HCT116 (cell line): ENCODE measurements at regions not wholly inside any gene's neighbourhood (a gene's known extent, or its start where the extent isn't known, plus 50 kb on each side); places are given as distances from the start of the nearest gene placed in this dataset.

Source experiments
- ATAC-seq: fragments of 200-7000 bp; cut with Tn5 transposase; 2 replicates; pipeline ENCODE4 v1.9.1; 2020; ENCODE audit warnings: mild to moderate bottlenecking, moderate library complexity
- BruUV-seq: library from RNA; stranded (reverse); fragments of 400-500 nt; replicated peaks from 2 replicates; lab custom pipeline; 2021; lab: Mats Ljungman, UMichigan
- CTCF ChIA-PET: fragments of 300-600 bp; sonication (Branson Sonifier 250); formaldehyde crosslinking; loops from one replicate; lab custom pipeline; 2021; ENCODE audit warnings: antibody characterized with exemption; lab: Charles Lee
- POLR2A ChIA-PET: fragments of 300-600, 350-600 bp; sonication (Branson Sonifier 250); formaldehyde crosslinking; loops from one replicate; lab custom pipeline; 2021; ENCODE audit warnings: antibody characterized with exemption; lab: Charles Lee
- RAD21 ChIA-PET, 2 experiments: fragments of 300-600 bp; sonication (Branson Sonifier 250); formaldehyde crosslinking; loops; one replicate each; lab custom pipeline; 2023; ENCODE audit warnings: low total read pairs in 2 of 2; ENCODE audit not compliant: uncharacterized antibody in 2 of 2, unreplicated experiment in 2 of 2, low non-redundant PET in 1 of 2; lab: Charles Lee
- DNase-seq: peaks from one replicate; pipeline ENCODE4 v3.0.0-alpha.2; 2010; ENCODE audit warnings: low read depth, low spot score
- H2AFZ ChIP-seq: fragments of 200-600 bp; shearing (Covaris generic), sonication (generic); 2 replicates; pipeline ENCODE4 v1.6.1; 2017; ENCODE audit warnings: low read depth, mixed run types, mixed read lengths, antibody characterized with exemption, low read length; ENCODE audit not compliant: poor library complexity, severe bottlenecking
- H3K27ac ChIP-seq: 2 replicates; pipeline ENCODE4 v1.5.1; 2012; ENCODE audit warnings: low read depth, low read length
- H3K27me3 ChIP-seq: fragments of 200-600 bp; sonication (generic); 2 replicates; pipeline ENCODE4 v1.6.1; 2016; ENCODE audit warnings: mixed run types, low read length, mixed read lengths; ENCODE audit not compliant: insufficient read depth
- H3K36me3 ChIP-seq, 2 experiments: fragments of 200-500 bp in 1 of 2; fragments of 200-600 bp in 1 of 2; sonication (Bioruptor generic) in 1 of 2; sonication (generic) in 1 of 2; 2 replicates each; pipeline versions ENCODE4 v1.5.1 to v1.6.1; 2014 to 2016; ENCODE audit warnings: low read length in 2 of 2, inconsistent platforms in 1 of 2, mixed read lengths in 1 of 2, mixed run types in 1 of 2; ENCODE audit not compliant: insufficient read depth in 2 of 2, control insufficient read depth in 1 of 2
- H3K4me1 ChIP-seq, 2 experiments: fragments of 200-600 bp in 1 of 2; sonication (generic) in 1 of 2; 2 replicates each; pipeline versions ENCODE4 v1.5.1 to v1.6.1; 2012 to 2017; ENCODE audit warnings: low read length in 2 of 2, inconsistent platforms in 1 of 2, mild to moderate bottlenecking in 1 of 2, mixed read lengths in 1 of 2, mixed run types in 1 of 2, moderate library complexity in 1 of 2; ENCODE audit not compliant: insufficient read depth in 2 of 2, control insufficient read depth in 1 of 2
- H3K4me2 ChIP-seq: fragments of 200-600 bp; sonication (generic); 2 replicates; pipeline ENCODE4 v1.6.1; 2017; ENCODE audit warnings: mixed run types, low read length, mixed read lengths
- H3K4me3 ChIP-seq, 2 experiments: fragments of 200-600 bp in 1 of 2; sonication (generic) in 1 of 2; replicated peaks in 1 of 2; 2 replicates each; pipeline ENCODE4 v1.5.1; 2011 to 2016; ENCODE audit warnings: low read length in 2 of 2, control low read depth in 1 of 2, low read depth in 1 of 2, mild to moderate bottlenecking in 1 of 2, mixed read lengths in 1 of 2, mixed run types in 1 of 2
- H3K79me2 ChIP-seq: fragments of 200-600 bp; sonication (generic); 2 replicates; pipeline ENCODE4 v1.6.1; 2017; ENCODE audit warnings: mild to moderate bottlenecking, mixed run types, low read length, moderate library complexity, mixed read lengths; ENCODE audit not compliant: insufficient read depth
- H3K9ac ChIP-seq: fragments of 200-600 bp; sonication (generic); 2 replicates; pipeline ENCODE4 v1.6.1; 2016; ENCODE audit warnings: low read length, mixed read lengths
- H3K9me2 ChIP-seq: fragments of 200-600 bp; sonication (generic), shearing (Covaris generic); 2 replicates; pipeline ENCODE4 v1.6.1; 2017; ENCODE audit warnings: mixed run types, mild to moderate bottlenecking, moderate library complexity; ENCODE audit not compliant: insufficient read depth
- H3K9me3 ChIP-seq, 2 experiments: fragments of 200-500 bp in 1 of 2; fragments of 200-600 bp in 1 of 2; sonication (Bioruptor generic) in 1 of 2; sonication (generic) in 1 of 2; 2 replicates each; pipeline ENCODE4 v1.6.1; 2014 to 2017; ENCODE audit warnings: low read length in 2 of 2, mixed read lengths in 2 of 2, inconsistent platforms in 1 of 2, low read depth in 1 of 2, mild to moderate bottlenecking in 1 of 2, mixed run types in 1 of 2, moderate library complexity in 1 of 2; ENCODE audit not compliant: control insufficient read depth in 1 of 2, insufficient read depth in 1 of 2
- H4K20me1 ChIP-seq: fragments of 200-600 bp; sonication (generic), shearing (Covaris generic); 2 replicates; pipeline ENCODE4 v1.6.1; 2017; ENCODE audit warnings: mixed run types, mild to moderate bottlenecking, moderate library complexity; ENCODE audit not compliant: insufficient read depth
- CBX3 ChIP-seq: IDR thresholded peaks from 2 replicates; pipeline ENCODE4 v1.6.1; 2012; ENCODE audit warnings: low read depth
- EGR1 ChIP-seq: IDR thresholded peaks from 2 replicates; pipeline ENCODE4 v1.6.1; 2012; ENCODE audit warnings: low read depth
- ELF1 ChIP-seq: IDR thresholded peaks from 2 replicates; pipeline ENCODE4 v1.6.1; 2012; ENCODE audit warnings: low read depth, borderline replicate concordance
- EZH2phosphoT487 ChIP-seq: fragments of 200-600 bp; IDR thresholded peaks from 2 replicates; pipeline ENCODE4 v1.6.1; 2018; ENCODE audit warnings: antibody characterized with exemption, borderline replicate concordance
- FOSL1 ChIP-seq: IDR thresholded peaks from 2 replicates; pipeline ENCODE4 v1.6.1; 2012; ENCODE audit warnings: low read depth
- POLR2A ChIP-seq: IDR thresholded peaks from 2 replicates; pipeline ENCODE4 v1.7.0; 2011; ENCODE audit warnings: borderline replicate concordance; ENCODE audit not compliant: insufficient read depth, insufficient read length; ENCODE audit errors: extremely low read depth
- POLR2AphosphoS5 ChIP-seq: IDR thresholded peaks from 2 replicates; pipeline ENCODE4 v1.6.1; 2011; ENCODE audit warnings: mild to moderate bottlenecking, low read depth, low read length, moderate library complexity
- RAD21 ChIP-seq: IDR thresholded peaks from 2 replicates; pipeline ENCODE4 v1.6.1; 2012; ENCODE audit warnings: low read depth, mild to moderate bottlenecking
- SRF ChIP-seq: IDR thresholded peaks from 2 replicates; pipeline ENCODE4 v1.6.1; 2012; ENCODE audit warnings: low read depth
- TCF7L2 ChIP-seq: IDR thresholded peaks from 2 replicates; pipeline ENCODE4 v1.7.0; 2011; ENCODE audit warnings: borderline replicate concordance, inconsistent platforms; ENCODE audit not compliant: insufficient read depth, insufficient read length; ENCODE audit errors: extremely low read depth
- YY1 ChIP-seq: IDR thresholded peaks from 2 replicates; pipeline ENCODE4 v1.6.1; 2011; ENCODE audit warnings: low read length, low read depth, moderate library complexity, mild to moderate bottlenecking; ENCODE audit not compliant: insufficient replicate concordance; ENCODE audit errors: extremely low read depth
- ZFX ChIP-seq: fragments of 450-650 bp; IDR thresholded peaks from 2 replicates; pipeline ENCODE4 v1.6.1; 2017
- ZNF274 ChIP-seq: fragments of 200-500 bp; sonication (Bioruptor generic); IDR thresholded peaks from 2 replicates; pipeline ENCODE4 v1.6.1; 2014; ENCODE audit warnings: mild to moderate bottlenecking, low read depth, low read length, inconsistent platforms
- intact Hi-C: fragments of 100-400 bp; cut with micrococcal nuclease; formaldehyde crosslinking; loops from 2 replicates; pipeline ENCODE4 v1.10.0; 2022
- TF ChIP-seq, protein P1 (sequence below): IDR thresholded peaks from 2 replicates; pipeline ENCODE4 v1.6.1; 2012
- TF ChIP-seq, protein P2 (sequence below): IDR thresholded peaks from 2 replicates; pipeline ENCODE4 v1.6.1; 2012
- TF ChIP-seq, protein P3 (sequence below): IDR thresholded peaks from 2 replicates; pipeline ENCODE4 v1.6.1; 2012; ENCODE audit warnings: low read depth
- TF ChIP-seq, protein P4 (sequence below): IDR thresholded peaks from 2 replicates; pipeline ENCODE4 v1.6.1; 2011; ENCODE audit warnings: mild to moderate bottlenecking, low read length, moderate library complexity; ENCODE audit not compliant: insufficient replicate concordance; ENCODE audit errors: extremely low read depth

DNA sequence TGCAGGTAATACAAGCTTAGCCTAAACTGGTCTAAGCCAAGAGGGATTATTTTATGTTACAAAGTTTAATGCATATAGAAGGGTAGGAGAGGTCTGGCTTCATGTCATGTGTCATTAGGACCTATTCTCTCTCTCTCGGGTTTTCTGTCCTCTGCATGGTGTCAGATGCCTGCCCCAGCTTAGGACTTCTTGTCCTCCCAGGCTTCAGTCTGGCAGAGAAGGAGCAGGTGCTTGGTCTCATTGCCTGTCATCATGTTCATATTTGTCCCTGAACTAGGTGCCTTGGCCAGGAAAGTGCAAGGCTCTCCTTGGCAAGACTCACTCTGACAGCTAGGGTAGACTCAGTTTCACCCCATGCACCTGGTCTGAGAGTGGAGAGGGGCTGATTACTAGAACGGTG lies 126.3 kb downstream of the ADAMTS15 start:
- 0 out of 2 replicates have a peak, but pooled peaks cover 3% of the 10 kb centered on the region for H3K27me3 ChIP-seq
- no peaks in the 10 kb centered on the region for H3K9me3 ChIP-seq
- no peaks in the 10 kb centered on the region for H3K9me2 ChIP-seq
- ChIA-PET CTCF (no interaction called here), RAD21 (no interaction called here), POLR2A (no interaction called here)
- no peak for ATAC-seq
- no peaks in the 10 kb centered on the region for H4K20me1 ChIP-seq
- intact Hi-C loops, result no loop called here
- H3K27ac ChIP-seq, result no peak overlapping the region
- H3K9ac ChIP-seq, result no peak overlapping the region
- H3K4me3 ChIP-seq, result no peak overlapping the region
- H2AFZ ChIP-seq, result no peak overlapping the region
- H3K4me1 ChIP-seq, result no peaks in the 10 kb centered on the region
- no peak for DNase-seq
- H3K4me2 ChIP-seq, result no peak overlapping the region
- no peaks in the 10 kb centered on the region for H3K79me2 ChIP-seq
- no peaks in the 10 kb centered on the region for H3K36me3 ChIP-seq
- BruUV-seq, result no TSS peak
- TF ChIP-seq EZH2phosphoT487, result no peak
- TF ChIP-seq, protein P1, sequence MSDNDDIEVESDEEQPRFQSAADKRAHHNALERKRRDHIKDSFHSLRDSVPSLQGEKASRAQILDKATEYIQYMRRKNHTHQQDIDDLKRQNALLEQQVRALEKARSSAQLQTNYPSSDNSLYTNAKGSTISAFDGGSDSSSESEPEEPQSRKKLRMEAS, result no peak
- TF ChIP-seq YY1, result no peak
- no peak for TF ChIP-seq TCF7L2
- TF ChIP-seq ZFX, result no peak
- no peak for TF ChIP-seq POLR2A
- TF ChIP-seq ELF1, result no peak
- TF ChIP-seq, protein P2, sequence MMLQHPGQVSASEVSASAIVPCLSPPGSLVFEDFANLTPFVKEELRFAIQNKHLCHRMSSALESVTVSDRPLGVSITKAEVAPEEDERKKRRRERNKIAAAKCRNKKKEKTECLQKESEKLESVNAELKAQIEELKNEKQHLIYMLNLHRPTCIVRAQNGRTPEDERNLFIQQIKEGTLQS, result no peak
- no peak for TF ChIP-seq CBX3
- TF ChIP-seq, protein P3, sequence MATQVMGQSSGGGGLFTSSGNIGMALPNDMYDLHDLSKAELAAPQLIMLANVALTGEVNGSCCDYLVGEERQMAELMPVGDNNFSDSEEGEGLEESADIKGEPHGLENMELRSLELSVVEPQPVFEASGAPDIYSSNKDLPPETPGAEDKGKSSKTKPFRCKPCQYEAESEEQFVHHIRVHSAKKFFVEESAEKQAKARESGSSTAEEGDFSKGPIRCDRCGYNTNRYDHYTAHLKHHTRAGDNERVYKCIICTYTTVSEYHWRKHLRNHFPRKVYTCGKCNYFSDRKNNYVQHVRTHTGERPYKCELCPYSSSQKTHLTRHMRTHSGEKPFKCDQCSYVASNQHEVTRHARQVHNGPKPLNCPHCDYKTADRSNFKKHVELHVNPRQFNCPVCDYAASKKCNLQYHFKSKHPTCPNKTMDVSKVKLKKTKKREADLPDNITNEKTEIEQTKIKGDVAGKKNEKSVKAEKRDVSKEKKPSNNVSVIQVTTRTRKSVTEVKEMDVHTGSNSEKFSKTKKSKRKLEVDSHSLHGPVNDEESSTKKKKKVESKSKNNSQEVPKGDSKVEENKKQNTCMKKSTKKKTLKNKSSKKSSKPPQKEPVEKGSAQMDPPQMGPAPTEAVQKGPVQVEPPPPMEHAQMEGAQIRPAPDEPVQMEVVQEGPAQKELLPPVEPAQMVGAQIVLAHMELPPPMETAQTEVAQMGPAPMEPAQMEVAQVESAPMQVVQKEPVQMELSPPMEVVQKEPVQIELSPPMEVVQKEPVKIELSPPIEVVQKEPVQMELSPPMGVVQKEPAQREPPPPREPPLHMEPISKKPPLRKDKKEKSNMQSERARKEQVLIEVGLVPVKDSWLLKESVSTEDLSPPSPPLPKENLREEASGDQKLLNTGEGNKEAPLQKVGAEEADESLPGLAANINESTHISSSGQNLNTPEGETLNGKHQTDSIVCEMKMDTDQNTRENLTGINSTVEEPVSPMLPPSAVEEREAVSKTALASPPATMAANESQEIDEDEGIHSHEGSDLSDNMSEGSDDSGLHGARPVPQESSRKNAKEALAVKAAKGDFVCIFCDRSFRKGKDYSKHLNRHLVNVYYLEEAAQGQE, result no peak
- no peak for TF ChIP-seq FOSL1
- no peak for TF ChIP-seq RAD21
- TF ChIP-seq, protein P4, sequence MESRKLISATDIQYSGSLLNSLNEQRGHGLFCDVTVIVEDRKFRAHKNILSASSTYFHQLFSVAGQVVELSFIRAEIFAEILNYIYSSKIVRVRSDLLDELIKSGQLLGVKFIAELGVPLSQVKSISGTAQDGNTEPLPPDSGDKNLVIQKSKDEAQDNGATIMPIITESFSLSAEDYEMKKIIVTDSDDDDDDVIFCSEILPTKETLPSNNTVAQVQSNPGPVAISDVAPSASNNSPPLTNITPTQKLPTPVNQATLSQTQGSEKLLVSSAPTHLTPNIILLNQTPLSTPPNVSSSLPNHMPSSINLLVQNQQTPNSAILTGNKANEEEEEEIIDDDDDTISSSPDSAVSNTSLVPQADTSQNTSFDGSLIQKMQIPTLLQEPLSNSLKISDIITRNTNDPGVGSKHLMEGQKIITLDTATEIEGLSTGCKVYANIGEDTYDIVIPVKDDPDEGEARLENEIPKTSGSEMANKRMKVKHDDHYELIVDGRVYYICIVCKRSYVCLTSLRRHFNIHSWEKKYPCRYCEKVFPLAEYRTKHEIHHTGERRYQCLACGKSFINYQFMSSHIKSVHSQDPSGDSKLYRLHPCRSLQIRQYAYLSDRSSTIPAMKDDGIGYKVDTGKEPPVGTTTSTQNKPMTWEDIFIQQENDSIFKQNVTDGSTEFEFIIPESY, result no peak
- no peak for TF ChIP-seq SRF
- no peak for TF ChIP-seq POLR2AphosphoS5
- no peak for TF ChIP-seq ZNF274
- TF ChIP-seq EGR1, result no peak
